PC-3 (cell line): ENCODE measurements at regions not wholly inside any gene's neighbourhood (a gene's known extent, or its start where the extent isn't known, plus 50 kb on each side); places are given as distances from the start of the nearest gene placed in this dataset.
A peak's percentile ranks its signal among the peaks of the same experiment; 100 is the strongest.

ENCODE experiments used
- ATAC-seq: fragments of 200-7000 bp; cut with Tn5 transposase; 2 replicates; pipeline ENCODE4 v1.9.1; 2020; ENCODE audit warnings: mild to moderate bottlenecking, moderate library complexity
- BruUV-seq: library from RNA; stranded (reverse); fragments of 400-500 nt; replicated peaks from 2 replicates; lab custom pipeline; 2021; lab: Mats Ljungman, UMichigan
- CTCF ChIA-PET: fragments of 300-600 bp; sonication (Branson Sonifier 250); formaldehyde crosslinking; loops from one replicate; lab custom pipeline; 2022; ENCODE audit warnings: antibody characterized with exemption; lab: Charles Lee
- POLR2A ChIA-PET: fragments of 300-600 bp; sonication (Branson Sonifier 250); formaldehyde crosslinking; loops from one replicate; lab custom pipeline; 2022; ENCODE audit warnings: antibody characterized with exemption; ENCODE audit not compliant: unreplicated experiment; lab: Charles Lee
- DNase-seq: peaks from one replicate; pipeline ENCODE4 v3.0.0-alpha.2; 2015
- H2AFZ ChIP-seq: fragments of 300-600 bp; sonication (generic); 2 replicates; pipeline ENCODE4 v1.6.0; 2016; ENCODE audit warnings: antibody characterized with exemption, low read length
- H3F3A ChIP-seq: fragments of 300-600 bp; sonication (generic); one replicate; pipeline ENCODE4 v1.6.0; 2017; ENCODE audit warnings: antibody characterized with exemption, low read length, control low read depth, mild to moderate bottlenecking; ENCODE audit not compliant: unreplicated experiment
- H3K27ac ChIP-seq: fragments of 300-600 bp; sonication (generic); 2 replicates; pipeline ENCODE4 v1.5.1; 2016; ENCODE audit warnings: mild to moderate bottlenecking, low read length
- H3K27me3 ChIP-seq: fragments of 300-600 bp; sonication (generic); 2 replicates; pipeline ENCODE4 v1.6.1; 2016; ENCODE audit warnings: low read length, mixed read lengths
- H3K36me3 ChIP-seq: fragments of 300-600 bp; sonication (generic); 2 replicates; pipeline ENCODE4 v1.6.1; 2016; ENCODE audit warnings: low read depth, mixed run types, low read length, mixed read lengths
- H3K4me1 ChIP-seq: fragments of 300-600 bp; sonication (generic); 2 replicates; pipeline ENCODE4 v1.5.1; 2016; ENCODE audit warnings: low read length; ENCODE audit not compliant: insufficient read depth
- H3K4me2 ChIP-seq: fragments of 300-600 bp; sonication (generic); 2 replicates; pipeline ENCODE4 v1.6.0; 2016; ENCODE audit warnings: low read length
- H3K4me3 ChIP-seq: fragments of 300-600 bp; sonication (generic); 2 replicates; pipeline ENCODE4 v1.5.1; 2016; ENCODE audit warnings: mild to moderate bottlenecking, low read length, mixed read lengths
- H3K79me2 ChIP-seq: fragments of 300-600 bp; sonication (generic); 2 replicates; pipeline ENCODE4 v1.6.1; 2017; ENCODE audit warnings: low read length, mixed read lengths
- H3K9ac ChIP-seq: fragments of 300-600 bp; sonication (generic); 2 replicates; pipeline ENCODE4 v1.6.0; 2016; ENCODE audit warnings: mild to moderate bottlenecking, low read length
- H3K9me2 ChIP-seq: fragments of 300-600 bp; sonication (generic); replicated peaks from 2 replicates; pipeline ENCODE4 v1.6.1; 2016; ENCODE audit warnings: mixed run types, low read length, mixed read lengths
- H3K9me3 ChIP-seq: fragments of 300-600 bp; sonication (generic); 2 replicates; pipeline ENCODE4 v1.6.1; 2016; ENCODE audit warnings: low read length, mixed read lengths
- H4K20me1 ChIP-seq: fragments of 300-600 bp; sonication (generic); 2 replicates; pipeline ENCODE4 v1.6.1; 2016; ENCODE audit warnings: low read length, mixed read lengths
- EZH2 ChIP-seq: fragments of 300-600 bp; sonication (generic); IDR thresholded peaks from one replicate; pipeline ENCODE4 v1.6.1; 2017; ENCODE audit warnings: antibody characterized with exemption, mild to moderate bottlenecking, low read length; ENCODE audit not compliant: unreplicated experiment
- EZH2phosphoT487 ChIP-seq: fragments of 300-600 bp; sonication (generic); IDR thresholded peaks from 2 replicates; pipeline ENCODE4 v1.6.1; 2018; ENCODE audit warnings: mild to moderate bottlenecking, antibody characterized with exemption, low read length, borderline replicate concordance
- intact Hi-C: fragments of 100-400 bp; cut with micrococcal nuclease; formaldehyde crosslinking; loops from 2 replicates; pipeline ENCODE4 v1.9.0; 2023
- TF ChIP-seq, protein P1 (sequence below): fragments of 300-600 bp; sonication (generic); conservative IDR thresholded peaks from 2 replicates; pipeline ENCODE4 v1.5.1; 2017; ENCODE audit warnings: antibody characterized with exemption, low read depth, mild to moderate bottlenecking, low read length

DNA sequence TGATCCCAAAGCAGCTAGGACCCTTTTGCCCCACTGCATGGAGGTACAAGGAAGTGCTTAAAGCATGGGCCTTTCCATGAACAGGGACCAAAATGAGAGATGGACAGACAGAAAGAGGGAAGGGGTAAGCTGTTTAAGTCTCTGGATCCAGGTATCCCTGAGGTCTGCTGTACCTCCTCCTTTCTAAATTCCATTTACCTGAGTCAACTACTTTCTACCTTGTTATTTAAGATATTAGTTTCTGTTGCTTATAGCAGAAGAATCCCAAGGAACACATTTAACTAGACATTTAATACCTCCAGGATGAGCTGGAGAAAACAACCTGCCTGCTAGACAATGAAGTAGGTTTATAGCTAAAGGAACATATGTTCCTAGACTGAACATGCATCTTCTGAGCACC is 157.6 kb upstream of the TMCC3 start:
- no TSS peak for BruUV-seq
- CTCF ChIA-PET = no interaction called here

DNA sequence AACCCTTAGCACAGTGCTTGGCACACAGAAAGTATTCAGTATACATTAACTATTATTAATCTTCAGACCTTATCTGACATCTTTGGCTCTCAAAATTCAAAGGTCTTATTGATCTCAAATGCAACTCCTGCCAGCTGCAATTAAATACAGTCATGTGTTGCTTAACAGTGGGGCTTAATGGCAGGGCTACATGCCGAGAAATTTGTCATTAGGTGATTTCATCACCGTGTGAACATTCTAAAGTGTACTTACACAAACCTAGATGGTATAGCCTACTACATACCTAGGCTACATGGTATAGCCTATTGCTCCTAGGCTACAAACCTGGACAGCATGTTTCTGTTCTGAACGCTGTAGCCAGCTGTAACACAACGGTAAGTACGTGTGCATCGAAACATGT is 156.3 kb upstream of the TMCC3 start:
- no peaks in the 10 kb centered on the region for H3K79me2 ChIP-seq
- intact Hi-C loops = no loop called here
- H3K9ac ChIP-seq = no peak overlapping the region
- no peak overlapping the region for H3K27ac ChIP-seq
- H3K4me2 ChIP-seq = no peak overlapping the region
- ATAC-seq = no peak
- TF ChIP-seq EZH2 (no peak), EZH2phosphoT487 (no peak)
- TF ChIP-seq, protein P1, sequence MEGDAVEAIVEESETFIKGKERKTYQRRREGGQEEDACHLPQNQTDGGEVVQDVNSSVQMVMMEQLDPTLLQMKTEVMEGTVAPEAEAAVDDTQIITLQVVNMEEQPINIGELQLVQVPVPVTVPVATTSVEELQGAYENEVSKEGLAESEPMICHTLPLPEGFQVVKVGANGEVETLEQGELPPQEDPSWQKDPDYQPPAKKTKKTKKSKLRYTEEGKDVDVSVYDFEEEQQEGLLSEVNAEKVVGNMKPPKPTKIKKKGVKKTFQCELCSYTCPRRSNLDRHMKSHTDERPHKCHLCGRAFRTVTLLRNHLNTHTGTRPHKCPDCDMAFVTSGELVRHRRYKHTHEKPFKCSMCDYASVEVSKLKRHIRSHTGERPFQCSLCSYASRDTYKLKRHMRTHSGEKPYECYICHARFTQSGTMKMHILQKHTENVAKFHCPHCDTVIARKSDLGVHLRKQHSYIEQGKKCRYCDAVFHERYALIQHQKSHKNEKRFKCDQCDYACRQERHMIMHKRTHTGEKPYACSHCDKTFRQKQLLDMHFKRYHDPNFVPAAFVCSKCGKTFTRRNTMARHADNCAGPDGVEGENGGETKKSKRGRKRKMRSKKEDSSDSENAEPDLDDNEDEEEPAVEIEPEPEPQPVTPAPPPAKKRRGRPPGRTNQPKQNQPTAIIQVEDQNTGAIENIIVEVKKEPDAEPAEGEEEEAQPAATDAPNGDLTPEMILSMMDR = no peak
- H3K4me3 ChIP-seq = no peak overlapping the region
- DNase-seq = no peak
- H3F3A ChIP-seq = no peaks in the 10 kb centered on the region
- no peak overlapping the region for H2AFZ ChIP-seq
- H4K20me1 ChIP-seq = no peaks in the 10 kb centered on the region
- no peaks in the 10 kb centered on the region for H3K9me2 ChIP-seq
- ChIA-PET CTCF (no interaction called here), POLR2A (no interaction called here)
- no TSS peak for BruUV-seq
- H3K4me1 ChIP-seq = no peaks in the 10 kb centered on the region
- H3K9me3 ChIP-seq = 0 out of 2 replicates have a peak, but pooled peaks cover 5% of the 10 kb centered on the region
- H3K27me3 ChIP-seq = 0 out of 2 replicates have a peak, but pooled peaks cover 5% of the 10 kb centered on the region
- no peaks in the 10 kb centered on the region for H3K36me3 ChIP-seq

More for the DNA sequence above, 157.6 kb upstream of the TMCC3 start:
- no peak overlapping the region for H3K27ac ChIP-seq
- POLR2A ChIA-PET = no interaction called here
- H2AFZ ChIP-seq = no peak overlapping the region
- H3K4me2 ChIP-seq = no peak overlapping the region
- H3K4me1 ChIP-seq = no peaks in the 10 kb centered on the region
- peaks cover 18% of the 10 kb centered on the region; the same call in 1 of the 2 replicates for H3K9me3 ChIP-seq
- DNase-seq = peak; percentile 28
- no peak for ATAC-seq
- no peak overlapping the region for H3K4me3 ChIP-seq
- intact Hi-C loops = no loop called here
- 0 out of 2 replicates have a peak, but pooled peaks cover 5% of the 10 kb centered on the region for H3K27me3 ChIP-seq
- H3K9me2 ChIP-seq = no peaks in the 10 kb centered on the region
- H3K9ac ChIP-seq = no peak overlapping the region
- no peaks in the 10 kb centered on the region for H3K79me2 ChIP-seq
- no peak for TF ChIP-seq EZH2
- TF ChIP-seq, protein P1 = no peak
- TF ChIP-seq EZH2phosphoT487 = no peak
- no peaks in the 10 kb centered on the region for H4K20me1 ChIP-seq
- H3K36me3 ChIP-seq = no peaks in the 10 kb centered on the region
- no peaks in the 10 kb centered on the region for H3F3A ChIP-seq

DNA sequence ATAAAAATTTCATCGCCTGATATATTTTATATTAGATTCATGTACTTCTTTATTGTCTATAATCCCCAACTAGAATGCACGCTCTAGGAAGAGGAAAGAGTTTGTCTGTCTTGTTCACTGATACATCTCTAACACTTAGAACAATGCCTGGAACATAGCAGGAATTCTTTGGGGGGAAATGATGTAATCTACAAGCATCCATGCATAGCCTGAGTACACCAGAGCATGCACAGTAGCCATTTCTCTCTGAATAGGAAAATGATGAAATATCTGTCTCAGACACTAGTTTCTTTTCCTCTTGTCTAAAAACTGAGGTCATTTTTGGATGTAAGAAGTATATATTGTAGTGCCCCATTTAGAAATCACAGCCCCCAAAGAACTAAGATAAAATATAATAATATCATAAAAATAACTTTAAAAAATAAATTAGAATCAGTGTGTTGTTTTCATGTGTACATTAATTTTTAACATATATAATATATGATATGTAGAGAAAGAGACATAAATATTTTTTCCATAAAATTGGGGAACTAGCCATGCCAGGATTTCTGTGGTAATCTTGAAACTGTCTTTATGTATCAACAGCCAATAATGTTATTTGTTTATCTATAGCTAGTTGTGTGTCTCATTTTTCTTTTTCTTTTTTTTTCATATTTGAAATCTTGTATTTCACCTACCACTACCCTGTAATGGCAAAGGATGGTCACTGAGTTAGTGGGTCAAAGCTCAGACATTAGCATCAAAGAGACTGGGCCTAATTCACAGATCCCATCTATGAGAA is 155.6 kb upstream of the TMCC3 start:
- no peak for DNase-seq
- CTCF ChIA-PET = no interaction called here
- no peak for ATAC-seq

More for the DNA sequence above, 155.6 kb upstream of the TMCC3 start:
- H3K4me3 ChIP-seq = no peak overlapping the region
- H3K27ac ChIP-seq = no peak overlapping the region
- H3K9ac ChIP-seq = no peak overlapping the region
- no TSS peak for BruUV-seq
- H2AFZ ChIP-seq = no peak overlapping the region
- H3F3A ChIP-seq = no peaks in the 10 kb centered on the region
- intact Hi-C loops = no loop called here
- H3K36me3 ChIP-seq = no peaks in the 10 kb centered on the region
- H3K4me2 ChIP-seq = no peak overlapping the region
- TF ChIP-seq, protein P1 = no peak
- TF ChIP-seq EZH2phosphoT487 = no peak
- TF ChIP-seq EZH2 = no peak
- H3K9me2 ChIP-seq = no peaks in the 10 kb centered on the region
- H3K9me3 ChIP-seq = no peaks in the 10 kb centered on the region
- POLR2A ChIA-PET = no interaction called here
- no peaks in the 10 kb centered on the region for H4K20me1 ChIP-seq
- no peaks in the 10 kb centered on the region for H3K79me2 ChIP-seq
- no peaks in the 10 kb centered on the region for H3K4me1 ChIP-seq
- H3K27me3 ChIP-seq = 0 out of 2 replicates have a peak, but pooled peaks cover 5% of the 10 kb centered on the region
